Common myeloid progenitor, CD34-positive (primary cell): ENCODE measurements at regions not wholly inside any gene's neighbourhood (a gene's known extent, or its start where the extent isn't known, plus 50 kb on each side); places are given as distances from the start of the nearest gene placed in this dataset.
"Not testable (repeated sequence)": the region's sequence is repeated elsewhere in the genome, so short reads cannot be mapped to it uniquely, and the experiment has no call there.

Experiments
- CTCF ChIA-PET: fragments of 350-600 bp; sonication (Branson Sonifier 250); formaldehyde crosslinking; loops from one replicate; lab custom pipeline; 2021; ENCODE audit warnings: antibody characterized with exemption; lab: Charles Lee
- POLR2A ChIA-PET: fragments of 350-600 bp; sonication (Branson Sonifier 250); formaldehyde crosslinking; loops from one replicate; lab custom pipeline; 2021; ENCODE audit warnings: antibody characterized with exemption; lab: Charles Lee
- DNase-seq, 3 donors: peaks; one replicate each; pipeline versions ENCODE4 v3.0.0 to v3.0.0-alpha.2; 2013
- H3K27ac ChIP-seq, 2 experiments: 1 replicate in 1 of 2; 2 replicates in 1 of 2; pipeline ENCODE4 v1.7.0; 2013; ENCODE audit warnings: inconsistent platforms in 2 of 2, low read length in 2 of 2, mild to moderate bottlenecking in 2 of 2, low read depth in 1 of 2, moderate library complexity in 1 of 2; ENCODE audit not compliant: severe bottlenecking in 2 of 2, insufficient read depth in 1 of 2, poor library complexity in 1 of 2
- H3K27me3 ChIP-seq, 5 experiments: replicated peaks in 2 of 5; 1 replicate in 3 of 5; 2 replicates in 2 of 5; pipeline versions ENCODE4 v1.6.1 to v1.7.0; 2013; ENCODE audit warnings: low read length in 4 of 5, mild to moderate bottlenecking in 2 of 5, moderate library complexity in 2 of 5, inconsistent platforms in 1 of 5; ENCODE audit not compliant: insufficient read depth in 5 of 5, control insufficient read depth in 4 of 5
- H3K36me3 ChIP-seq, 4 experiments: 1 replicate in 2 of 4; 2 replicates in 2 of 4; pipeline versions ENCODE4 v1.6.1 to v1.7.0; 2013; ENCODE audit warnings: low read length in 3 of 4, control low read depth in 1 of 4, mild to moderate bottlenecking in 1 of 4; ENCODE audit not compliant: control insufficient read depth in 4 of 4, insufficient read depth in 4 of 4
- H3K4me1 ChIP-seq, 4 experiments: 1 replicate in 3 of 4; 2 replicates in 1 of 4; pipeline versions ENCODE4 v1.6.1 to v1.7.1; 2013; ENCODE audit warnings: low read length in 3 of 4, mild to moderate bottlenecking in 3 of 4, control low read depth in 1 of 4, inconsistent platforms in 1 of 4, moderate library complexity in 1 of 4; ENCODE audit not compliant: control insufficient read depth in 4 of 4, insufficient read depth in 4 of 4; ENCODE audit errors: control extremely low read depth in 1 of 4
- H3K4me3 ChIP-seq, 7 experiments: 1 replicate in 4 of 7; 2 replicates in 3 of 7; pipeline versions ENCODE4 v1.5.1 to v1.7.0; 2013; ENCODE audit warnings: mild to moderate bottlenecking in 7 of 7, low read length in 6 of 7, moderate library complexity in 6 of 7, inconsistent platforms in 2 of 7, low read depth in 2 of 7, control low read depth in 1 of 7; ENCODE audit not compliant: insufficient read depth in 4 of 7, control insufficient read depth in 1 of 7; ENCODE audit errors: extremely low read depth in 1 of 7
- H3K9me3 ChIP-seq, 5 experiments: 1 replicate in 4 of 5; 2 replicates in 1 of 5; pipeline versions ENCODE4 v1.6.1 to v1.7.1; 2013; ENCODE audit warnings: low read length in 4 of 5, mild to moderate bottlenecking in 2 of 5, inconsistent platforms in 1 of 5, low read depth in 1 of 5, moderate library complexity in 1 of 5; ENCODE audit not compliant: control insufficient read depth in 4 of 5, insufficient read depth in 2 of 5; ENCODE audit errors: control extremely low read depth in 1 of 5
- WGBS: methylation state at CpG from one replicate; pipeline ENCODE4 v1.1.5; 2013; ENCODE audit not compliant: insufficient coverage; 5-methylcytosine and 5-hydroxymethylcytosine counted together

DNA sequence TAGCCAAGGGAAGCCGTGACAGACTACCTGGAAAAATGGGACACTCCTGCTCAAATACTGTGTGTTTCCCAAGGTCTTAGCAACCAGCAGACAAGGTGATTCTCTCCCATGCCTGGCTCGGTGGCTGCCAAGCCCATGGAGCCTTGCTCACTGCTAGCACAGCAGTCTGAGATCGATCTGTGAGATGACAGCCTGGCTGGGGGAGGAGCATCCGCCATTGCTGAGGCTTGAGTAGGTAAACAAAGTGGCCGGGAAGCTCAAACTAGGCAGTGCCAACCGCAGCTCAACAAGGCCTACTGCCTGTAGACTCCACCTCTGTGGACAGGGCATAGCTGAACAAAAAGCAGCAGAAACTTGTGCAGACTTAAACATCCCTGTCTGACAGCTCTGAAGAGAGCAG lies 137.0 kb downstream of the USP46 start:
- H3K9me3 ChIP-seq, H3K27ac ChIP-seq, CTCF ChIA-PET, H3K4me1 ChIP-seq, H3K36me3 ChIP-seq, H3K4me3 ChIP-seq, POLR2A ChIA-PET, H3K27me3 ChIP-seq, DNase-seq: not testable (repeated sequence)
- WGBS = 95% methylated on average over 6 of the region's 6 CpGs

DNA sequence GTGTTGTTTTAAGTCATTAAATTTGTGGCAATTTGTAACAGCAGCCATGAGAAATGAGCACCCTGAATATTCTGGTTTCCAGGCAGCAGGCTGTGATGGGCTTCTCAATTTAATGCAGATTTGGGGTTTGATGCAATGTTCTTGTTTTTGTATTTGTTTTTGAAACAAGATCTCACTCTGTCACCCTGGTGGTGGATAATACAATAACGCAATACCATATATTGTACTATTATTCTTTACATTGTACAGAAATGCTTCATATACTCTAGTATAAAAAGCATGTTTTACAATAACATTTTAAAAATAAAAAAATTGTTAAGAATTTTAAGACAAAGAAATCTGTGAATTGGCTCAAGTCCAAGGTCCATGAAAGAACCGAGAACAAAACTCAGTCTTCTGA lies 129.1 kb downstream of the USP46 start:
- no peak for DNase-seq
- H3K36me3 ChIP-seq = no peaks in the 10 kb centered on the region
- H3K27me3 ChIP-seq = no peaks in the 10 kb centered on the region
- POLR2A ChIA-PET = no interaction called here
- H3K9me3 ChIP-seq = peaks cover 0 to 2% (median 0%) of the 10 kb centered on the region in 5 experiments
- H3K4me3 ChIP-seq = no peak overlapping the region
- no peaks in the 10 kb centered on the region for H3K4me1 ChIP-seq
- WGBS = no CpG with 5 or more reads among the region's 2 CpGs
- H3K27ac ChIP-seq = no peak overlapping the region
- CTCF ChIA-PET = no interaction called here

DNA sequence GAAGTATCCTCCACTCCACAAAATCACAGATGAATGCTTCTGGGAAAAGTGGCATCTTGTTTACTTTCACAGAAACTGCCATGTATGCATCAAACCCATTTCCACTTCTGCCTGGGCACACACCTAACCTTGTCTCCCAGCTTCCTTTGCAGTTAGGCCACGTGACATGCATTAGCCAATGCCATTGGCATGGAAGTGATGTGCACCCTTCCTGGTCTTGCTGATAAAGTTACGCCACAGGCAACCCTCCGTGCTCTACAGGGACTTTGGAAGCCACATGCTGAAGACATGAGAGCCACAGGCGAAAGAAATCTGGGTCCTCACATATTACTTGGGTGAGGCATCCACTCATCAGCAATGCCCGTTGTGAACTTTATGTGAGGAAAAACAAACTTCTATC lies 123.3 kb downstream of the USP46 start:
- no peaks in the 10 kb centered on the region for H3K36me3 ChIP-seq
- H3K9me3 ChIP-seq = no peaks in the 10 kb centered on the region
- H3K4me1 ChIP-seq = no peaks in the 10 kb centered on the region
- ChIA-PET CTCF (no interaction called here), POLR2A (no interaction called here)
- no peak overlapping the region for H3K4me3 ChIP-seq
- DNase-seq = no peak
- no peaks in the 10 kb centered on the region for H3K27me3 ChIP-seq
- WGBS = 98% methylated on average over 5 of the region's 5 CpGs
- H3K27ac ChIP-seq = no peak overlapping the region
